HUES6 (cell line): ENCODE measurements at regions not wholly inside any gene's neighbourhood (a gene's known extent, or its start where the extent isn't known, plus 50 kb on each side); places are given as distances from the start of the nearest gene placed in this dataset.

Experiments used
- H3K27ac ChIP-seq: 2 replicates; pipeline ENCODE4 v1.7.0; 2013; ENCODE audit warnings: low read depth, mild to moderate bottlenecking, low read length, inconsistent platforms
- H3K27me3 ChIP-seq: 2 replicates; pipeline ENCODE4 v1.6.1; 2013; ENCODE audit warnings: low read length; ENCODE audit not compliant: control insufficient read depth, insufficient read depth
- H3K36me3 ChIP-seq: 2 replicates; pipeline ENCODE4 v1.6.1; 2013; ENCODE audit warnings: low read length; ENCODE audit not compliant: control insufficient read depth, insufficient read depth
- H3K4me1 ChIP-seq: 2 replicates; pipeline ENCODE4 v1.6.1; 2013; ENCODE audit warnings: low read length; ENCODE audit not compliant: control insufficient read depth, insufficient read depth
- H3K4me3 ChIP-seq: 2 replicates; pipeline ENCODE4 v1.5.1; 2013; ENCODE audit warnings: low read depth, low read length
- H3K9ac ChIP-seq: one replicate; pipeline ENCODE4 v1.6.1; 2013; ENCODE audit warnings: mild to moderate bottlenecking, low read length
- H3K9me3 ChIP-seq: 2 replicates; pipeline ENCODE4 v1.6.1; 2013; ENCODE audit warnings: low read depth, low read length; ENCODE audit not compliant: control insufficient read depth, insufficient read depth

DNA sequence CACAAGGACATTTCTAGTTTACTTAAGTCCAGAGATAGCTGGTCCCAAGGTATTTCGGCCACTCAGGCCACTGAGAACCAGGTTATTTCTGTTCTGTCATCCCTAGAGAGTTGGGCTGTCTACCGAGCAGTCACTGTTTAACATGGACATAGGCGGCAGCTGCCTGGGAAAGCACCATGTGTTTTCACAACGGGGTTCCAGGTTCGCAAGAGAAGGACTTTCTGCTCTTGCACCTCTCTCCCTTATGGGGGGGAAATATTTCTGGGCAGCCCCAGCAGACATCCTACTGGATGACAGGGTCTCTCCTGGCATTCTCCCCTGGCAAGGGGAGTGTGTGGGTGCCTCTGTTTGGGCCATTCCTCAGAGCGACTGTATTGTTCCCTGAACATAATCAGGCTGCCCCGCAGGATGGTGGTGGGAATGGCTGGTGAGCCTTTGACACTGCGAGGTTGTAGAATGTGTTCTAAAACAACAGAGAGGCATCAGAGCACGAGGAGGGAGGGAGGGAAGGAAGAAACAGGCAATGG lies 64.4 kb upstream of the DUSP22 start:
- Histone ChIP-seq H3K4me3 (no peak overlapping the region), H3K36me3 (no peaks in the 10 kb centered on the region), H3K9ac (no peak overlapping the region), H3K27ac (no peak overlapping the region), H3K4me1 (peaks cover 8% of the 10 kb centered on the region; the same call in 1 of the 2 replicates), H3K27me3 (no peaks in the 10 kb centered on the region), H3K9me3 (peaks cover 3% of the 10 kb centered on the region; the same call in 1 of the 2 replicates)

- H3K27me3 ChIP-seq: no peaks in the 10 kb centered on the region
- peaks cover 3% of the 10 kb centered on the region; the same call in 1 of the 2 replicates for H3K9me3 ChIP-seq
- H3K4me1 ChIP-seq: no peaks in the 10 kb centered on the region
- H3K9ac ChIP-seq: no peak overlapping the region
- no peak overlapping the region for H3K4me3 ChIP-seq
- no peak overlapping the region for H3K27ac ChIP-seq
- H3K36me3 ChIP-seq: no peaks in the 10 kb centered on the region
Observed at GRCh38 chr6:228881-229651, 63.2 kb upstream of the DUSP22 start.

- no peaks in the 10 kb centered on the region for H3K36me3 ChIP-seq
- no peaks in the 10 kb centered on the region; the same call in 1 of the 2 replicates for H3K4me1 ChIP-seq
- H3K27me3 ChIP-seq: no peaks in the 10 kb centered on the region
- H3K9ac ChIP-seq: no peak overlapping the region
- H3K9me3 ChIP-seq: peaks cover 3% of the 10 kb centered on the region; the same call in 1 of the 2 replicates
- no peak overlapping the region for H3K4me3 ChIP-seq
- H3K27ac ChIP-seq: no peak overlapping the region
Observed at GRCh38 chr6:231779-232178, 60.5 kb upstream of the DUSP22 start.

GRCh38 chr6:232982-233640 lies 59.2 kb upstream of the DUSP22 start:
- no peaks in the 10 kb centered on the region for H3K36me3 ChIP-seq
- H3K4me3 ChIP-seq: no peak overlapping the region
- no peak overlapping the region for H3K9ac ChIP-seq
- no peaks in the 10 kb centered on the region; the same call in 1 of the 2 replicates for H3K4me1 ChIP-seq
- H3K27ac ChIP-seq: no peak overlapping the region
- H3K27me3 ChIP-seq: no peaks in the 10 kb centered on the region
- H3K9me3 ChIP-seq: no peaks in the 10 kb centered on the region

DNA sequence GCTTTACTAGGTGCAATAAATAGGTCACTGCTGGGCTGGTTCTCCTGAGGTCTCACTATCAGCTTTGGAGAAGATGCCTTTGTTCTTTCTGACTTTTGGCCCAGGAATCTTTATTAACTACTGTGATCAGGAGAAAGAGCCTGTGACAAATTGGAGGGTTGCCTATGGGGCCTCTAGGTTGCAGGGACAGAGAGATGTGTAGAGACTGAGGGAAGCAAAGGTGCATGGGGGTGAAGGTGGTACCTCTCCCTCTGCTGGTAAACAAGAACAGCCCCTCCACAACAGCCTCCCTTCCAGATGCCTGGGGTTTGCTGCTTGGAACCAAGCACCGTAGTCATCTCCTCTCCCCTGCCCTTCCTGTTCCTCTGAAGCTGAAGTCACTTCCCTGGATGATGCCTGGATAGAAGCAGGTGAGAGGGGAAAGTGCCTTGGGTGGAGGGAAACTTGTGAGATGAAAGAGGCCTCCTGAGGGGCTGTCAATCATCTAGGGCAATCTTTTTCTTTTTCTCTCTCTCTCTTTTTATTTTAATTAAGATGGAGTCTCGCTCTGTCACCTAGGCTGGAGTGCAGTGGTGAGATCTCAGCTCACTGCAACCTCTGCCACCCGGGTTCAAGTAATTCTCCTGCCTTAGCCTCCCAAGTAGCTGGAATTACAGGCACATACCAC lies 57.4 kb upstream of the DUSP22 start:
- Histone ChIP-seq H3K4me3 (no peak overlapping the region), H3K27ac (no peak overlapping the region), H3K27me3 (no peaks in the 10 kb centered on the region), H3K9me3 (no peaks in the 10 kb centered on the region), H3K36me3 (no peaks in the 10 kb centered on the region), H3K9ac (no peak overlapping the region), H3K4me1 (no peaks in the 10 kb centered on the region; the same call in 1 of the 2 replicates)

GRCh38 chr6:235763-236360 lies 56.4 kb upstream of the DUSP22 start:
- Histone ChIP-seq H3K9me3 (no peaks in the 10 kb centered on the region), H3K9ac (no peak overlapping the region), H3K27ac (no peak overlapping the region), H3K4me1 (peaks cover 6% of the 10 kb centered on the region; the same call in 1 of the 2 replicates), H3K4me3 (peak overlapping the region; percentile 35), H3K36me3 (no peaks in the 10 kb centered on the region), H3K27me3 (no peaks in the 10 kb centered on the region)

GRCh38 chr6:236519-236918 lies 55.8 kb upstream of the DUSP22 start:
- H3K36me3 ChIP-seq: no peaks in the 10 kb centered on the region
- no peak overlapping the region for H3K27ac ChIP-seq
- no peaks in the 10 kb centered on the region for H3K27me3 ChIP-seq
- H3K4me1 ChIP-seq: peaks cover 6% of the 10 kb centered on the region; the same call in 1 of the 2 replicates
- no peak overlapping the region for H3K9ac ChIP-seq
- H3K4me3 ChIP-seq: no peak overlapping the region
- no peaks in the 10 kb centered on the region for H3K9me3 ChIP-seq

DNA sequence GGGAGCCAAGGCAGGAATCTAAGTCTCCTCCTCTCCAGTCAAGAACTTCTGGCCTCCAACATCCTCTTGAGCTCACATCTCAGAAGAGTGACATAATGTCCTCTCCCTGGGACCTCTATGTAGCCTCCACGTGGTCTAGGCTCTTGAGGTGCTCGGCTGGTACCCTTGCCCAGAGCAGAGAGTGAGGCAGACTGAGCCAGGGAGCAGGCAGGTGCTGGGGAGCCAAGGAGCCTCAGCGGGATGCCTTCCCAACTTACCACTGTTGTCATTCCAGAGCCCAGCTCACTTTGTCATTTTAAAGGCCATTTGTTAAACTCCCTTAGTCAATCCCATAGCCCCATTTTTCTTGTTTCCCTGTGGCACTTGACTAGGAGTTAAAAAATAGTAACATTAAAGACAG lies 52.1 kb upstream of the DUSP22 start:
- no peaks in the 10 kb centered on the region for H3K9me3 ChIP-seq
- peaks cover 6% of the 10 kb centered on the region; the same call in 1 of the 2 replicates for H3K4me1 ChIP-seq
- H3K9ac ChIP-seq: no peak overlapping the region
- H3K36me3 ChIP-seq: no peaks in the 10 kb centered on the region
- H3K27me3 ChIP-seq: no peaks in the 10 kb centered on the region
- H3K27ac ChIP-seq: no peak overlapping the region
- H3K4me3 ChIP-seq: no peak overlapping the region

GRCh38 chr6:241336-241865 lies 50.9 kb upstream of the DUSP22 start:
- H3K27me3 ChIP-seq: no peaks in the 10 kb centered on the region
- H3K4me1 ChIP-seq: peaks cover 6% of the 10 kb centered on the region; the same call in 1 of the 2 replicates
- no peak overlapping the region for H3K9ac ChIP-seq
- no peaks in the 10 kb centered on the region for H3K36me3 ChIP-seq
- no peaks in the 10 kb centered on the region for H3K9me3 ChIP-seq
- no peak overlapping the region for H3K4me3 ChIP-seq
- no peak overlapping the region for H3K27ac ChIP-seq
